ENCODE measurements at regions not wholly inside any gene's neighbourhood (a gene's known extent, or its start where the extent isn't known, plus 50 kb on each side); places are given as distances from the start of the nearest gene placed in this dataset.

DNA sequence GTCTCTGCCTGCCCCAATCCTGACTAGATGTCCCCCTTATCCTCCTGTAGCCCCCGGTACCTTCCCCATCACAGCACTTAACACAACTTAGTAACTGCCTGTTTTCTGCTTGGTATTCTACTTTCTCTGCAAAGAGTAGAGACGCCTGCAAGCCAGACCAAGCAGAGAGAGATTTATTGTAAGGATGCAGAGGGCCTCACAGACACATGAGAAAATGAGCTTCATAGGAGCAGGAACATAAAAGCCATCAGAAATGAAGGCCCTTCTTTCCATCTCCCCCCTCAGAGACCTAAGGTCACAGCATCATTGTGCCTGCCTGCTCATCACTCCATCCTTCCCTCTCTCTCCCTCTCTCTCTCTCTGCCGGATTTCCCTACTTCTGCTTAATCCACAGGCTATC is 305.7 kb upstream of the NOCT start:
- H3K9ac ChIP-seq (ENCODE audit: low read depth in 1 of 2, low read length in 2 of 2): no peak overlapping the region

DNA sequence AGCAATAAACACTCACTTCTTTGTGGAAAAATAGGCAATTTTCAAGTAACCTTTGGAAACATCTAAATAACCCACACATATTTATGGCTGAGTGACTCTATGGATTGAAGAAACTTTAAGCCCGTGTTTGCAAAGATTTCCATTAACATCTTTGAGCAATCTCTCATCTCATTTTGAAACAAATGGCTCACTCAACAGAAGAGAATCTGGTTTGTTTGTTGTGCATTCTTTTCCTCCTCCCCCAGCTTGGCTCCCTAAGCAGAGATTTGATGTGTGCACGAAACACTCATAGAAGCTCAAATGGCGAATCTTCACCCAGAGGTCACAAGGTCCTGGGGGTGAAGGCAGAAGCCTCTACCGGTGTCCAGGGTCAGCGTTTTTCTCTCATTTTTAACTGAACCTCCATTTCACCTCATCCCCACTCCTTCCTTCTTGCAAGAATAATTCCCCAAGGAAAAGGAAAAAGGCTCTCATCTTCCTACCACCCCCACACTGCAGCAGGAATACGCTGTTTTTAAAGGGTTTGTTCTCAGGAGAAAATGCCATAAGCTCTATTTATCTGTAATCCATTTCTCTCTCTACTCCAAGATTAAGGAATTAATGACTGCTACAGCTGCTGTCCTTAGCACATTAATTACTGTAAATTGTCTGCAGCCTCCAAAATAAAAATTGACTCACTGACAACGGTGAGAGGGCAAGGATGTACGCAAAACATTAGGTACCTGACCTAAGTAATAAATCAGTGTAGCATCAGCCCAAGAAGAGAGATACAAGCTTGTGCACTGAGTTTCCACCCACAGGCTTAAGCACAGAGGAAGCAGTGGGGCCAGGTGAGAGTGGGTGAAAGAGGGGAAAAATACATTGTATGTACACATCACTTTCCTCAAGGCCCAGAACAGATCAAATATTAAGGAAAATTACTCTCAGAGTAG is 307.6 kb upstream of the NOCT start:
- Histone ChIP-seq H3K9ac (ENCODE audit: low read depth in 1 of 2, low read length in 2 of 2) (no peak overlapping the region), H3K4me3 (ENCODE audit: low read depth in 1 of 2, low read length in 2 of 2) (no peak overlapping the region)

More for the DNA sequence above, 305.7 kb upstream of the NOCT start:
- Histone ChIP-seq H3K4me3 (ENCODE audit: low read depth in 1 of 2, low read length in 2 of 2) (no peak overlapping the region), H3K9me3 (ENCODE audit: control insufficient read depth in 1 of 2, low read length in 2 of 2) (no peaks in the 10 kb centered on the region), H3K27me3 (ENCODE audit: control insufficient read depth in 1 of 2, insufficient read depth in 2 of 2, low read length in 2 of 2) (no peaks in the 10 kb centered on the region), H3K27ac (ENCODE audit: low read depth, low read length) (no peak overlapping the region), H3K36me3 (ENCODE audit: control insufficient read depth in 1 of 2, insufficient read depth in 2 of 2, low read length in 2 of 2) (no peaks in the 10 kb centered on the region), H3K4me1 (ENCODE audit: control insufficient read depth in 1 of 2, insufficient read depth in 2 of 2, low read length in 2 of 2) (no peaks in the 10 kb centered on the region)

DNA sequence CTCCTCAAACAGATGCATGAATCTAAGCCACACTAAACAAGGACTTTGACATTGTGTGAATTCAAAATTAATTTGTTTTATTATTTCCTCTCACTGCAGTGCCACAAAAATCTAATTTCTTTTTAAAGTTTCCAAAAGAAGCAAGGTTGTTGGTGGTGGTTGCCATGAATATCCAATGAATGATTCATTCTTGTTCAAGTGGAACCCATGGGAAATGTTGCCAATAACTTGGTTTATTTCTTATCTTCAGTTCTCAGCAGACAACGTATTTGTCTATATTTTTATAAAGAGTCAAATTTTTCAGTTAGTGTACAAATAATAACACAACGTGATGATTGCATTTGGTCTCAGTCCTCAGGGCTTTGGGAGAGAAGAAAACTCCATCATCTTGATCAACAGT is 309.4 kb upstream of the NOCT start:
- Histone ChIP-seq H3K27me3 (ENCODE audit: control insufficient read depth in 1 of 2, insufficient read depth in 2 of 2, low read length in 2 of 2) (no peaks in the 10 kb centered on the region), H3K4me1 (ENCODE audit: control insufficient read depth in 1 of 2, insufficient read depth in 2 of 2, low read length in 2 of 2) (no peaks in the 10 kb centered on the region), H3K9ac (ENCODE audit: low read depth in 1 of 2, low read length in 2 of 2) (no peak overlapping the region), H3K9me3 (ENCODE audit: control insufficient read depth in 1 of 2, low read length in 2 of 2) (no peaks in the 10 kb centered on the region), H3K36me3 (ENCODE audit: control insufficient read depth in 1 of 2, insufficient read depth in 2 of 2, low read length in 2 of 2) (no peaks in the 10 kb centered on the region), H3K4me3 (ENCODE audit: low read depth in 1 of 2, low read length in 2 of 2) (no peak overlapping the region), H3K27ac (ENCODE audit: low read depth, low read length) (no peak overlapping the region)

More for the DNA sequence above, 307.6 kb upstream of the NOCT start:
- H3K27me3 ChIP-seq (ENCODE audit: control insufficient read depth in 1 of 2, insufficient read depth in 2 of 2, low read length in 2 of 2): no peaks in the 10 kb centered on the region
- H3K4me1 ChIP-seq (ENCODE audit: control insufficient read depth in 1 of 2, insufficient read depth in 2 of 2, low read length in 2 of 2): no peaks in the 10 kb centered on the region
- no peaks in the 10 kb centered on the region for H3K36me3 ChIP-seq (ENCODE audit: control insufficient read depth in 1 of 2, insufficient read depth in 2 of 2, low read length in 2 of 2)
- H3K9me3 ChIP-seq (ENCODE audit: control insufficient read depth in 1 of 2, low read length in 2 of 2): no peaks in the 10 kb centered on the region
- no peak overlapping the region for H3K27ac ChIP-seq (ENCODE audit: low read depth, low read length)

DNA sequence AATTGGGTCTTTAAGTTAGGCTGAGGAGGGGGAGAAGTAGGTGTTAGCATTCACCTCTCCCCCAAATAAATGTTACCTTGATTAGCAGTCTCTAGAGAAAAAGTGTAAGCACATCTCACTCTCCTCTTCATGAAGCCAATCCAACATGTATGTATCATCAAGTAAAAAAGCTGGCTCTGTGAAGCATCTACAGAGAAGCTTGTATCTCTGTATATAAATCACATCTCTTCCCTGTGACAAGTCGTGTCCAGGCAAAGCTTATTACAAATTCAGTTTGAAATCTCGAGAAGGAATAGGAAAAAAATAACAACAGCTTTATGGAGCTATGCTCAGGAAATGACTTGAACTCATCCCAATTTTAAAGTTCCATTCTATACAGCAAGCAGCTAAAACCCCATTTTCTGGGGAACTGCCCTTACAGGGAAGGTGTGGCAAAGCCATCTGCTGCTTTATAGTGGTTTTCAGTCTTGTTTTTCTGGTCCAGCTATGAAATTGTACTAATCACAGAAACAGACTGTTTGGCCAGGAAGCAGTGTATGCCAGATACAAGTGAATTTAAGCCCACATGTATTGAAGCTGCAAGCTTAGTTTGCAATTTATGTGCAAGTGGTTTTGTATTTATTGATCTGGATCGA is 313.3 kb upstream of the NOCT start:
- no peak overlapping the region for H3K9ac ChIP-seq (ENCODE audit: low read depth in 1 of 2, low read length in 2 of 2)
- no peaks in the 10 kb centered on the region for H3K36me3 ChIP-seq (ENCODE audit: control insufficient read depth in 1 of 2, insufficient read depth in 2 of 2, low read length in 2 of 2)
- H3K27me3 ChIP-seq (ENCODE audit: control insufficient read depth in 1 of 2, insufficient read depth in 2 of 2, low read length in 2 of 2): no peaks in the 10 kb centered on the region
- H3K4me3 ChIP-seq (ENCODE audit: low read depth in 1 of 2, low read length in 2 of 2): no peak overlapping the region
- H3K4me1 ChIP-seq (ENCODE audit: control insufficient read depth in 1 of 2, insufficient read depth in 2 of 2, low read length in 2 of 2): no peaks in the 10 kb centered on the region
- H3K9me3 ChIP-seq (ENCODE audit: control insufficient read depth in 1 of 2, low read length in 2 of 2): no peaks in the 10 kb centered on the region
- no peak overlapping the region for H3K27ac ChIP-seq (ENCODE audit: low read depth, low read length)

DNA sequence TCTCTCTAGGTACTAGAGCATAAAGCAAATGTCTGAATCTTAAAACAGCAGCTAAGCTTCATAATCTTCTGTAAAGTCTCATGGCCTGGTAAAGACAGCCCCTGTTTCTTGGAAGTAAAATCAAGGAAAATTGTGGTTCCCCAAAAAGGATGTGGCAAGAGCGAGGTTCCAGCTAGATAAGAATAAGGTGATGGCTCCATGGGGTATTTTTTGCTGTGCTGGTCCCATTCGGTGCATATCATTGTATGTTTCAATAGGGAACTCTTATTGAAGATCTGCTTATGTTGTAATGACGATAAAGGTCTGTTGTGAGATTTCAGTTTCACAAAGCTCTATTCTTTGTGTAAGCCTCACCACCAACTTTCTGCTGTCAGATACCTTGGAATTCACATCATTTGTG is 316.9 kb upstream of the NOCT start:
- no peaks in the 10 kb centered on the region for H3K9me3 ChIP-seq (ENCODE audit: control insufficient read depth in 1 of 2, low read length in 2 of 2)
- no peaks in the 10 kb centered on the region for H3K4me1 ChIP-seq (ENCODE audit: control insufficient read depth in 1 of 2, insufficient read depth in 2 of 2, low read length in 2 of 2)
- no peaks in the 10 kb centered on the region for H3K36me3 ChIP-seq (ENCODE audit: control insufficient read depth in 1 of 2, insufficient read depth in 2 of 2, low read length in 2 of 2)
- H3K27ac ChIP-seq (ENCODE audit: low read depth, low read length): no peak overlapping the region
- no peaks in the 10 kb centered on the region for H3K27me3 ChIP-seq (ENCODE audit: control insufficient read depth in 1 of 2, insufficient read depth in 2 of 2, low read length in 2 of 2)
- no peak overlapping the region for H3K4me3 ChIP-seq (ENCODE audit: low read depth in 1 of 2, low read length in 2 of 2)
- no peak overlapping the region for H3K9ac ChIP-seq (ENCODE audit: low read depth in 1 of 2, low read length in 2 of 2)

DNA sequence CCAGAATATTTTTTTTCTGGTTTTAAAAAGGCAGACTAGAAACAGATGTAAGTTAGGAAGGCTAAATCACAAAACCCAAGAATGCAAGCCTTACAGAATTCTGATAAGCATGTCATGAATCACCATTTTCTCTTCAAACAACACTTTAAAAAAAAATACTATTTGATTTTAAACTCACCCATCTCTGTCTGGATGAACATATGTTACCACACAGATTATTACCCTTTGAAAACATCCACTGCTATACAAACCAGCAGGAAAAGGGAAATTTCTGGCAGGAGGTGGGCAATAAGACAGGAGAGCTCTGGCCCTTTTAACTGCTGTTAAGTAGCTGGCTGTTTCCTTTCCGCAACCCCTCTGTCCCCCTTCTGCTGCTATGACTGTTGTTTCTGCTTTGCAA is 317.7 kb upstream of the NOCT start:
- Histone ChIP-seq H3K9me3 (ENCODE audit: control insufficient read depth in 1 of 2, low read length in 2 of 2) (no peaks in the 10 kb centered on the region), H3K27ac (ENCODE audit: low read depth, low read length) (no peak overlapping the region), H3K9ac (ENCODE audit: low read depth in 1 of 2, low read length in 2 of 2) (no peak overlapping the region), H3K4me1 (ENCODE audit: control insufficient read depth in 1 of 2, insufficient read depth in 2 of 2, low read length in 2 of 2) (no peaks in the 10 kb centered on the region), H3K36me3 (ENCODE audit: control insufficient read depth in 1 of 2, insufficient read depth in 2 of 2, low read length in 2 of 2) (no peaks in the 10 kb centered on the region), H3K4me3 (ENCODE audit: low read depth in 1 of 2, low read length in 2 of 2) (no peak overlapping the region), H3K27me3 (ENCODE audit: control insufficient read depth in 1 of 2, insufficient read depth in 2 of 2, low read length in 2 of 2) (no peaks in the 10 kb centered on the region)

DNA sequence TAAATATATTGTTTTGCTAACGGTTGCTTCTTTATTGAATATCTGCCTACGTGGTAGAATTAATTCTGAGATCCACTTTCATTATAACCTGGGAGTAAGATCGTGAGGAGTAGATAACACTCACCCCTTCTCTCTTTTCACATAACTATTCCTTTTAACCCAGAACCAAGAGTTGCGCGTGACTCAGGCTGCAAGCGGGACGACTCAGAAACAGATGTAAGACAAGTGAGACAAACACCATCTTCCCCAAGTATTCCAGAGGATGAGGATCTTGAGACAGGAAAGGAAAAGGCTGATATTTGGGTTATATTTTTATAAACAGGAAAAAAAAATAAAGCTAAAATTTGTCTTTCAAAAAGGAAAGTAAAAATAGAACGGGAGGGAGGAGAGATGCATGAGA is 318.8 kb upstream of the NOCT start:
- Histone ChIP-seq H3K4me3 (ENCODE audit: low read depth in 1 of 2, low read length in 2 of 2) (no peak overlapping the region), H3K9ac (ENCODE audit: low read depth in 1 of 2, low read length in 2 of 2) (no peak overlapping the region), H3K36me3 (ENCODE audit: control insufficient read depth in 1 of 2, insufficient read depth in 2 of 2, low read length in 2 of 2) (no peaks in the 10 kb centered on the region), H3K27me3 (ENCODE audit: control insufficient read depth in 1 of 2, insufficient read depth in 2 of 2, low read length in 2 of 2) (no peaks in the 10 kb centered on the region), H3K27ac (ENCODE audit: low read depth, low read length) (no peak overlapping the region), H3K4me1 (ENCODE audit: control insufficient read depth in 1 of 2, insufficient read depth in 2 of 2, low read length in 2 of 2) (no peaks in the 10 kb centered on the region), H3K9me3 (ENCODE audit: control insufficient read depth in 1 of 2, low read length in 2 of 2) (no peaks in the 10 kb centered on the region)

DNA sequence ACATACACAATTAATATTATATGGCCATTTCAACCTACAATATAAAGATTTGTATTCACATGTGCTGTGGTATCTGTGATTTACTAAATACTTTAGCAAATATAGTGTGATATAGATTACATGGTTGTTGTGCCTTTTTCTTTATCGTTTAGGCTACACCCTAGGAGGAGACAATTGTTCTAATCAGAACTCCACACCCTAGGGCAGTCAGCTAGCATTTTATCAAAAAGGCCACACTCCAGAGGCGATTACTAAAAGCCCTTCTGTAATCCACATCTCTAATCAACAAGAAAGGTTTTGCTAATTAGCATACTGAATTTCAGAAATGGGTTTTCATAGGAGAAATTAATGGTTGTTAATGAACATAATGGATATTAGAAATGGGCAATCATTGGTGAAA is 319.5 kb upstream of the NOCT start:
- Histone ChIP-seq H3K9ac (ENCODE audit: low read depth in 1 of 2, low read length in 2 of 2) (no peak overlapping the region), H3K4me1 (ENCODE audit: control insufficient read depth in 1 of 2, insufficient read depth in 2 of 2, low read length in 2 of 2) (no peaks in the 10 kb centered on the region), H3K9me3 (ENCODE audit: control insufficient read depth in 1 of 2, low read length in 2 of 2) (no peaks in the 10 kb centered on the region), H3K36me3 (ENCODE audit: control insufficient read depth in 1 of 2, insufficient read depth in 2 of 2, low read length in 2 of 2) (no peaks in the 10 kb centered on the region), H3K4me3 (ENCODE audit: low read depth in 1 of 2, low read length in 2 of 2) (no peak overlapping the region), H3K27me3 (ENCODE audit: control insufficient read depth in 1 of 2, insufficient read depth in 2 of 2, low read length in 2 of 2) (no peaks in the 10 kb centered on the region), H3K27ac (ENCODE audit: low read depth, low read length) (no peak overlapping the region)

DNA sequence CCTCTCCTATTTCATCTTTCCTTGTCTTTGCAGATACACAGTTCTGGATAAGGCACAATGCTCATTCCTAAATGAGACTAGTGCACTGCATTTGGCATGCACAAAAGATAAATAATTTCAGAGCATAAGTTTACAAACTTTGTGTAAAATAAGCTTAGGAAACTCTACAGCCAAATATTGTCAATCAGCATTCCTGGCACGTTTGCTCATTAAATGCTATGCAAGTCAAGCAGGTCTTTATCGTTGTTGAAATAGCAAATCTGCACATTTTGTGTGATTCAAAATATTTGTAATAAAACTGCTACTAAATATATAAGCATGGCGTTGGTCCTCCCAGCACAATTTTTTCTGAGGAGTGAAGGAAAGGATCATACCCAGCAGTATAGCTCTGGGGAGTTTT is 322.1 kb upstream of the NOCT start:
- Histone ChIP-seq H3K9ac (ENCODE audit: low read depth in 1 of 2, low read length in 2 of 2) (no peak overlapping the region), H3K9me3 (ENCODE audit: control insufficient read depth in 1 of 2, low read length in 2 of 2) (no peaks in the 10 kb centered on the region), H3K27ac (ENCODE audit: low read depth, low read length) (no peak overlapping the region), H3K4me1 (ENCODE audit: control insufficient read depth in 1 of 2, insufficient read depth in 2 of 2, low read length in 2 of 2) (no peaks in the 10 kb centered on the region), H3K36me3 (ENCODE audit: control insufficient read depth in 1 of 2, insufficient read depth in 2 of 2, low read length in 2 of 2) (no peaks in the 10 kb centered on the region), H3K27me3 (ENCODE audit: control insufficient read depth in 1 of 2, insufficient read depth in 2 of 2, low read length in 2 of 2) (no peaks in the 10 kb centered on the region), H3K4me3 (ENCODE audit: low read depth in 1 of 2, low read length in 2 of 2) (no peak overlapping the region)

DNA sequence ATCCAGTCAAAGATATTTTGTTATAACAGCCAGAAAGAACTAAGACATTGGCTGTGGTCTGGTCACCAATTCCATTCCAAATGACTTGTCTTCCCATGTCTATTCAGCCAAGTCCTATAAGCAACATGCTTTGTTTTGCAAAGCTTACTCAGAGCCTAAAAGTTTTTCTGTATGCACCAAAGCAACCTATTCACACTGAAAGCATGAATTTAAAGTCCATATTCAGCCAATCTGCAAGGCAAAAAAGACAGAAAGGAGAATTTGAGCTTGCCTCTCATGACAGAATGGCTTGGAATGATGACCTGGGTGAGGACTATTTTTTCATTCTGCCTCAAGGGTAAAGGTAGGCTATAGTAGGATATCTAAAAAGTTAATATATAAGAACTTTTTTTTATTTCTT is 323.2 kb upstream of the NOCT start:
- no peaks in the 10 kb centered on the region for H3K4me1 ChIP-seq (ENCODE audit: control insufficient read depth in 1 of 2, insufficient read depth in 2 of 2, low read length in 2 of 2)
- H3K36me3 ChIP-seq (ENCODE audit: control insufficient read depth in 1 of 2, insufficient read depth in 2 of 2, low read length in 2 of 2): no peaks in the 10 kb centered on the region
- H3K9me3 ChIP-seq (ENCODE audit: control insufficient read depth in 1 of 2, low read length in 2 of 2): no peaks in the 10 kb centered on the region
- H3K9ac ChIP-seq (ENCODE audit: low read depth in 1 of 2, low read length in 2 of 2): no peak overlapping the region
- no peaks in the 10 kb centered on the region for H3K27me3 ChIP-seq (ENCODE audit: control insufficient read depth in 1 of 2, insufficient read depth in 2 of 2, low read length in 2 of 2)
- H3K4me3 ChIP-seq (ENCODE audit: low read depth in 1 of 2, low read length in 2 of 2): no peak overlapping the region
- H3K27ac ChIP-seq (ENCODE audit: low read depth, low read length): no peak overlapping the region

All from duodenal mucosa (tissue), 2 donors.